H1 (cell line): ENCODE measurements at regions not wholly inside any gene's neighbourhood (a gene's known extent, or its start where the extent isn't known, plus 50 kb on each side); places are given as distances from the start of the nearest gene placed in this dataset.

Source experiments
- CTCF ChIA-PET: fragments of 300-600 bp; sonication (Branson Sonifier 250); formaldehyde crosslinking; loops from one replicate; lab custom pipeline; 2021; ENCODE audit not compliant: partially characterized antibody; lab: Charles Lee
- POLR2A ChIA-PET: fragments of 300-600 bp; sonication (Branson Sonifier 250); formaldehyde crosslinking; loops from one replicate; lab custom pipeline; 2021; ENCODE audit warnings: inconsistent platforms; ENCODE audit not compliant: partially characterized antibody; lab: Charles Lee
- DNase-seq, 2 experiments: peaks; one replicate each; pipeline versions ENCODE4 v3.0.0 to v3.0.0-alpha.2; 2010 to 2022; ENCODE audit warnings: low spot score in 2 of 2, low read depth in 1 of 2, mixed read lengths in 1 of 2
- FAIRE-seq: peaks from 2 replicates; lab custom pipeline; 2011; peaks lifted over from hg19 to GRCh38; lab: Jason Lieb, UNC
- H2AFZ ChIP-seq: 2 replicates; pipeline ENCODE4 v1.8.1; 2012; ENCODE audit warnings: low read length, inconsistent platforms
- H2AK5ac ChIP-seq: 2 replicates; pipeline ENCODE4 v1.6.1; 2013; ENCODE audit warnings: low read depth, low read length
- H2BK120ac ChIP-seq: replicated peaks from 2 replicates; pipeline ENCODE3; 2013; ENCODE audit warnings: low read depth, low read length, inconsistent platforms
- H2BK12ac ChIP-seq: 2 replicates; pipeline ENCODE4 v1.6.1; 2013; ENCODE audit warnings: low read depth, low read length
- H2BK15ac ChIP-seq: 2 replicates; pipeline ENCODE4 v1.6.1; 2013; ENCODE audit warnings: low read length
- H2BK20ac ChIP-seq: 2 replicates; pipeline ENCODE4 v1.6.1; 2013; ENCODE audit warnings: low read length
- H2BK5ac ChIP-seq: 2 replicates; pipeline ENCODE4 v1.6.1; 2013; ENCODE audit warnings: low read depth, low read length
- H3K14ac ChIP-seq: 2 replicates; pipeline ENCODE4 v1.6.1; 2013; ENCODE audit warnings: inconsistent platforms; ENCODE audit not compliant: insufficient read length
- H3K18ac ChIP-seq: 2 replicates; pipeline ENCODE4 v1.6.1; 2013; ENCODE audit warnings: low read length; ENCODE audit errors: extremely low read depth
- H3K23ac ChIP-seq: 2 replicates; pipeline ENCODE4 v1.6.1; 2013; ENCODE audit warnings: inconsistent platforms; ENCODE audit not compliant: insufficient read length
- H3K23me2 ChIP-seq: 2 replicates; pipeline ENCODE4 v1.6.1; 2013; ENCODE audit warnings: low read depth, low read length
- H3K27ac ChIP-seq: 2 replicates; pipeline ENCODE4 v1.6.1; 2011; ENCODE audit warnings: low read depth, low read length, inconsistent platforms
- H3K27me3 ChIP-seq, 4 experiments: replicated peaks in 1 of 4; 1 replicate in 1 of 4; 2 replicates in 3 of 4; pipeline versions ENCODE4 v1.6.1 to v1.8.1; 2011 to 2013; ENCODE audit warnings: low read length in 3 of 4, mild to moderate bottlenecking in 3 of 4, inconsistent platforms in 2 of 4, mixed read lengths in 2 of 4, moderate library complexity in 1 of 4; ENCODE audit not compliant: control insufficient read depth in 3 of 4, insufficient read depth in 3 of 4; ENCODE audit errors: extremely low read depth in 1 of 4
- H3K36me3 ChIP-seq, 4 experiments: 2 replicates each; pipeline versions ENCODE4 v1.6.1 to v1.8.1; 2011 to 2013; ENCODE audit warnings: mild to moderate bottlenecking in 4 of 4, low read length in 3 of 4, moderate library complexity in 2 of 4, control low read depth in 1 of 4, inconsistent platforms in 1 of 4; ENCODE audit not compliant: insufficient read depth in 4 of 4, control insufficient read depth in 2 of 4
- H3K4ac ChIP-seq: replicated peaks from 2 replicates; pipeline ENCODE3; 2013; ENCODE audit warnings: low read length, low read depth, mixed read lengths, inconsistent platforms; ENCODE audit not compliant: insufficient read length
- H3K4me1 ChIP-seq, 4 experiments: replicated peaks in 1 of 4; 1 replicate in 1 of 4; 2 replicates in 3 of 4; pipeline versions ENCODE4 v1.6.1 to v1.8.1; 2011 to 2013; ENCODE audit warnings: low read length in 3 of 4, inconsistent platforms in 2 of 4, mixed read lengths in 1 of 4; ENCODE audit not compliant: insufficient read depth in 4 of 4, control insufficient read depth in 3 of 4
- H3K4me2 ChIP-seq, 2 experiments: 2 replicates each; pipeline versions ENCODE4 v1.6.1 to v1.8.1; 2011 to 2013; ENCODE audit warnings: low read depth in 2 of 2, low read length in 2 of 2, control low read depth in 1 of 2, inconsistent platforms in 1 of 2, mild to moderate bottlenecking in 1 of 2; ENCODE audit not compliant: insufficient read depth in 1 of 2
- H3K4me3 ChIP-seq, 4 experiments: fragments of 200-600, 300-600 bp in 1 of 4; sonication (generic), shearing (Covaris generic), sonication (Bioruptor Twin) in 1 of 4; 2 replicates each; pipeline versions ENCODE4 v1.5.1 to v1.8.1; 2011 to 2016; ENCODE audit warnings: low read length in 4 of 4, low read depth in 3 of 4, control low read depth in 2 of 4, inconsistent platforms in 2 of 4, mild to moderate bottlenecking in 2 of 4, mixed read lengths in 1 of 4, moderate library complexity in 1 of 4; ENCODE audit not compliant: insufficient read depth in 2 of 4; ENCODE audit errors: extremely low read depth in 1 of 4
- H3K56ac ChIP-seq: replicated peaks from 2 replicates; pipeline ENCODE3; 2013; ENCODE audit warnings: low read depth, mild to moderate bottlenecking, mixed read lengths, low read length, inconsistent platforms; ENCODE audit not compliant: insufficient read length
- H3K79me1 ChIP-seq: 2 replicates; pipeline ENCODE4 v1.6.1; 2013; ENCODE audit warnings: low read depth, low read length, control low read depth
- H3K79me2 ChIP-seq, 2 experiments: 2 replicates each; pipeline versions ENCODE4 v1.6.1 to v1.8.1; 2012 to 2013; ENCODE audit warnings: low read length in 2 of 2, mild to moderate bottlenecking in 2 of 2, inconsistent platforms in 1 of 2; ENCODE audit not compliant: insufficient read depth in 2 of 2, control insufficient read depth in 1 of 2
- H3K9ac ChIP-seq, 4 experiments: replicated peaks in 1 of 4; 1 replicate in 1 of 4; 2 replicates in 3 of 4; pipeline versions ENCODE4 v1.6.1 to v1.8.1; 2011 to 2013; ENCODE audit warnings: low read depth in 3 of 4, low read length in 3 of 4, control low read depth in 2 of 4, mild to moderate bottlenecking in 2 of 4, moderate library complexity in 2 of 4, inconsistent platforms in 1 of 4; ENCODE audit errors: extremely low read depth in 1 of 4
- H3K9me3 ChIP-seq, 2 experiments: 2 replicates each; pipeline versions ENCODE4 v1.6.1 to v1.8.1; 2012 to 2013; ENCODE audit warnings: mild to moderate bottlenecking in 2 of 2, moderate library complexity in 2 of 2, control low read depth in 1 of 2, inconsistent platforms in 1 of 2, low read depth in 1 of 2, low read length in 1 of 2, mixed read lengths in 1 of 2; ENCODE audit not compliant: insufficient read depth in 2 of 2
- H4K20me1 ChIP-seq, 2 experiments: replicated peaks in 1 of 2; 2 replicates each; pipeline versions ENCODE3 to v1.8.1; 2011 to 2013; ENCODE audit warnings: inconsistent platforms in 2 of 2, low read length in 2 of 2, mild to moderate bottlenecking in 1 of 2; ENCODE audit not compliant: insufficient read depth in 2 of 2, control insufficient read depth in 1 of 2
- H4K5ac ChIP-seq: 2 replicates; pipeline ENCODE4 v1.6.1; 2013; ENCODE audit warnings: low read length, low read depth, mixed read lengths, inconsistent platforms; ENCODE audit not compliant: insufficient read length
- H4K8ac ChIP-seq: 2 replicates; pipeline ENCODE4 v1.8.0; 2013; ENCODE audit warnings: mild to moderate bottlenecking, moderate library complexity, low read length, inconsistent platforms; ENCODE audit not compliant: insufficient read depth; ENCODE audit errors: extremely low read depth
- H4K91ac ChIP-seq: replicated peaks from 2 replicates; pipeline ENCODE3; 2013; ENCODE audit warnings: low read length, mixed read lengths, inconsistent platforms; ENCODE audit not compliant: insufficient read length
- CBX8 ChIP-seq: fragments of 300-800, 300-1000 bp; sonication (generic); IDR thresholded peaks from 2 replicates; pipeline ENCODE4 v1.7.1; 2016; ENCODE audit warnings: low read depth, low read length, borderline replicate concordance
- EZH2 ChIP-seq: fragments of 200-600 bp; sonication (generic); IDR thresholded peaks from 2 replicates; pipeline ENCODE4 v1.7.1; 2012; ENCODE audit warnings: low read depth, mild to moderate bottlenecking, moderate library complexity, low read length, inconsistent platforms; ENCODE audit not compliant: severe bottlenecking
- KDM1A ChIP-seq: fragments of 200-600, 300-600 bp; sonication (generic); IDR thresholded peaks from 2 replicates; pipeline ENCODE4 v1.7.1; 2016; ENCODE audit warnings: mild to moderate bottlenecking, low read length, borderline replicate concordance
- MAFK ChIP-seq: IDR thresholded peaks from 2 replicates; pipeline ENCODE4 v1.6.1; 2012; ENCODE audit warnings: low read depth, mild to moderate bottlenecking, improper control_type of control experiment, low read length
- POU5F1 ChIP-seq: IDR thresholded peaks from 2 replicates; pipeline ENCODE4 v1.6.1; 2011; ENCODE audit warnings: low read depth, mild to moderate bottlenecking, low read length, moderate library complexity
- RXRA ChIP-seq: IDR thresholded peaks from 2 replicates; pipeline ENCODE4 v1.6.1; 2011; ENCODE audit warnings: low read depth, mild to moderate bottlenecking, low read length, moderate library complexity; ENCODE audit not compliant: insufficient read depth
- SIX5 ChIP-seq: IDR thresholded peaks from 2 replicates; pipeline ENCODE4 v1.6.1; 2011; ENCODE audit warnings: mild to moderate bottlenecking, low read depth, low read length
- TBP ChIP-seq: IDR thresholded peaks from 2 replicates; pipeline ENCODE4 v1.6.1; 2011; ENCODE audit warnings: low read depth, low read length, improper control_type of control experiment
- WGBS, 2 experiments: shearing (Covaris generic) in 1 of 2; methylation state at CpG; one replicate each; pipeline versions ENCODE4 v1.1.6 to v1.1.7; 2013 to 2015; ENCODE audit warnings: low lambda C conversion rate in 2 of 2, mixed read lengths in 2 of 2, inconsistent platforms in 1 of 2, low coverage in 1 of 2, missing lambda C conversion rate in 1 of 2; ENCODE audit not compliant: insufficient replicate concordance in 2 of 2, insufficient coverage in 1 of 2, insufficient read length in 1 of 2; ENCODE audit errors: extremely low coverage in 1 of 2, missing lambda C conversion rate in 1 of 2; 5-methylcytosine and 5-hydroxymethylcytosine counted together

GRCh38 chr11:131279654-131280384, 90.6 kb upstream of the NTM start:
- Histone ChIP-seq H3K23ac (no peak overlapping the region), H3K79me1 (peaks cover 10% of the 10 kb centered on the region), H3K36me3 (peaks cover 0 to 26% (median 11%) of the 10 kb centered on the region in 4 experiments; a peak in 3 of 8 replicates), H3K23me2 (no peaks in the 10 kb centered on the region; the same call in 1 of the 2 replicates), H3K4me1 (peaks cover 0 to 7% (median 4%) of the 10 kb centered on the region in 4 experiments; a peak in 4 of 7 replicates), H3K4me3 (no peak overlapping the region), H3K56ac (no peak overlapping the region), H3K27me3 (no peaks in the 10 kb centered on the region), H2BK5ac (no peak overlapping the region), H3K9ac (no peak overlapping the region), H4K8ac (no peak overlapping the region), H2AFZ (no peak overlapping the region), H4K5ac (no peak overlapping the region)
- POLR2A ChIA-PET = no interaction called here
- FAIRE-seq = no peak
- TF ChIP-seq POU5F1 (no peak), RXRA (no peak), SIX5 (no peak), KDM1A (no peak), EZH2 (no peak), TBP (no peak), MAFK (peak; percentile 68; the same call in 1 of the 2 replicates), CBX8 (no peak)
- TF ChIP-seq, all 59 proteins: peak for 1
- no peak for DNase-seq
- Histone ChIP-seq H3K18ac (no peak overlapping the region), H3K14ac (no peak overlapping the region), H3K9me3 (peaks cover 2 to 3% of the 10 kb centered on the region in 2 experiments; a peak in 3 of 4 replicates), H3K4me2 (no peak overlapping the region), H3K27ac (no peak overlapping the region), H2BK15ac (no peak overlapping the region), H3K79me2 (peaks cover 4 to 87% of the 10 kb centered on the region in 2 experiments), H4K20me1 (peaks cover 0 to 5% of the 10 kb centered on the region in 2 experiments), H2AK5ac (no peak overlapping the region), H3K4ac (no peak overlapping the region), H2BK20ac (no peak overlapping the region), H2BK12ac (no peak overlapping the region), H4K91ac (no peak overlapping the region), H2BK120ac (no peak overlapping the region)
- WGBS, 2 experiments = 92% methylated on average over 3 of the region's 3 CpGs; no CpG with 5 or more reads in 1 of the 2 experiments
- CTCF ChIA-PET = interaction anchor here (1.6 kb wide), 1 partner anchor 215 kb away, joined by 4 read pairs; no protein-coding TSS in a partner anchor
